ENCODE measurements at regions not wholly inside any gene's neighbourhood (a gene's known extent, or its start where the extent isn't known, plus 50 kb on each side); places are given as distances from the start of the nearest gene placed in this dataset.

DNA sequence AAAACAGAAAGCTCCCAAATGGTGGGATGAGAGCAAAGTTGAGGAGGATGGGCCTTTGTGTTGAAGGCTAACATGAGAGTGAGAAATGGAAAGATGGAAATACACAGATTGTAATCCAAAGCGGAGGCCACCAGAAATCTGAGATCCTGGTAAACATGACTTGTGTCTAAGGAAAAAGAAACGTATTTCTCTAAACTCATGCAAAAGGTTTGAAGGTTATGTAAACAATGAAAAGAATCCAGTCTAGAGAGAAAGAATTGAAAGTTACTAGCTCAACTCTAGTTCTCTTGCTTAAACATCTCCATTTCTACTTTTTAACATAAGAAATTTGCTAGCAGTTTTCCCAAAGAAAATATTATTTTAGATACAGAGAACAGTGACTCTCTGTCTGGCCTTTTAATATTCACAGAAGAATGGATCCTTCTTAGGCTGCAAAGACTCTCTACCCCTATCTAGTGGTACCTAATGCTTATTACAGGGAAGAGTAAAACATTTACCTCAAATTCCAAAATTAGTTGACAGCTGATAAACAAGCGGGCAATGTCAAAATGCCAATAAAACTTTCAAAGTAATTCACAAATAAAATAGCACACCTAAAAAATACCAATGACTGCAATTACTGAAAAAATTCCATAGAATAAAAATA lies 75.8 kb upstream of the SOX5 start:
- TF ChIP-seq, protein P1, sequence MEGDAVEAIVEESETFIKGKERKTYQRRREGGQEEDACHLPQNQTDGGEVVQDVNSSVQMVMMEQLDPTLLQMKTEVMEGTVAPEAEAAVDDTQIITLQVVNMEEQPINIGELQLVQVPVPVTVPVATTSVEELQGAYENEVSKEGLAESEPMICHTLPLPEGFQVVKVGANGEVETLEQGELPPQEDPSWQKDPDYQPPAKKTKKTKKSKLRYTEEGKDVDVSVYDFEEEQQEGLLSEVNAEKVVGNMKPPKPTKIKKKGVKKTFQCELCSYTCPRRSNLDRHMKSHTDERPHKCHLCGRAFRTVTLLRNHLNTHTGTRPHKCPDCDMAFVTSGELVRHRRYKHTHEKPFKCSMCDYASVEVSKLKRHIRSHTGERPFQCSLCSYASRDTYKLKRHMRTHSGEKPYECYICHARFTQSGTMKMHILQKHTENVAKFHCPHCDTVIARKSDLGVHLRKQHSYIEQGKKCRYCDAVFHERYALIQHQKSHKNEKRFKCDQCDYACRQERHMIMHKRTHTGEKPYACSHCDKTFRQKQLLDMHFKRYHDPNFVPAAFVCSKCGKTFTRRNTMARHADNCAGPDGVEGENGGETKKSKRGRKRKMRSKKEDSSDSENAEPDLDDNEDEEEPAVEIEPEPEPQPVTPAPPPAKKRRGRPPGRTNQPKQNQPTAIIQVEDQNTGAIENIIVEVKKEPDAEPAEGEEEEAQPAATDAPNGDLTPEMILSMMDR (IDR thresholded peaks at IDR 0.05): peak in 2 of 6 experiments; percentile 9 to 28
- no peak for TF ChIP-seq POLR2A (IDR thresholded peaks at IDR 0.05)
